Keratinocyte (primary cell): ENCODE measurements at regions not wholly inside any gene's neighbourhood (a gene's known extent, or its start where the extent isn't known, plus 50 kb on each side); places are given as distances from the start of the nearest gene placed in this dataset.

Experiments used
- DNase-seq: peaks from one replicate; pipeline ENCODE4 v3.0.0-alpha.2; 2011; ENCODE audit warnings: low read depth, missing footprints, low spot score
- FAIRE-seq: peaks from 2 replicates; lab custom pipeline; 2011; peaks lifted over from hg19 to GRCh38; lab: Jason Lieb, UNC
- H2AFZ ChIP-seq: 2 replicates; pipeline ENCODE4 v1.6.0; 2012; ENCODE audit warnings: low read length, control low read depth, inconsistent platforms; ENCODE audit not compliant: control insufficient read depth
- H3K27ac ChIP-seq: 2 replicates; pipeline ENCODE4 v1.5.1; 2011; ENCODE audit warnings: low read length; ENCODE audit not compliant: control insufficient read depth, insufficient read depth
- H3K27me3 ChIP-seq: 3 replicates; pipeline ENCODE4 v1.6.0; 2011; ENCODE audit warnings: low read length; ENCODE audit not compliant: control insufficient read depth, insufficient read depth; ENCODE audit errors: extremely low read depth
- H3K36me3 ChIP-seq, 2 experiments: 2 replicates in 1 of 2; 3 replicates in 1 of 2; pipeline ENCODE4 v1.5.1; 2011; ENCODE audit warnings: low read length in 2 of 2, mild to moderate bottlenecking in 1 of 2; ENCODE audit not compliant: control insufficient read depth in 2 of 2, insufficient read depth in 2 of 2; ENCODE audit errors: extremely low read depth in 1 of 2
- H3K4me1 ChIP-seq: 3 replicates; pipeline ENCODE4 v1.5.1; 2011; ENCODE audit warnings: low read length; ENCODE audit not compliant: control insufficient read depth, insufficient read depth; ENCODE audit errors: extremely low read depth
- H3K4me2 ChIP-seq: 3 replicates; pipeline ENCODE4 v1.6.0; 2011; ENCODE audit warnings: low read depth, low read length; ENCODE audit not compliant: control insufficient read depth, insufficient read depth; ENCODE audit errors: extremely low read depth
- H3K4me3 ChIP-seq, 3 experiments: fragments of 200-600 bp in 1 of 3; sonication (generic) in 1 of 3; 2 replicates in 2 of 3; 3 replicates in 1 of 3; pipeline ENCODE4 v1.5.1; 2011 to 2016; ENCODE audit warnings: low read length in 3 of 3, mild to moderate bottlenecking in 3 of 3, control low read depth in 2 of 3, inconsistent platforms in 1 of 3, low read depth in 1 of 3, mixed read lengths in 1 of 3, mixed run types in 1 of 3, moderate library complexity in 1 of 3; ENCODE audit not compliant: control insufficient read depth in 2 of 3, insufficient read depth in 2 of 3; ENCODE audit errors: extremely low read depth in 1 of 3
- H3K79me2 ChIP-seq: 2 replicates; pipeline ENCODE4 v1.6.0; 2012; ENCODE audit warnings: low read length; ENCODE audit not compliant: control insufficient read depth, insufficient read depth
- H3K9ac ChIP-seq: 3 replicates; pipeline ENCODE4 v1.6.0; 2011; ENCODE audit warnings: low read length; ENCODE audit not compliant: control insufficient read depth, insufficient read depth; ENCODE audit errors: extremely low read depth
- H3K9me1 ChIP-seq: 3 replicates; pipeline ENCODE4 v1.6.0; 2011; ENCODE audit warnings: low read length; ENCODE audit not compliant: control insufficient read depth, insufficient read depth; ENCODE audit errors: extremely low read depth
- H3K9me3 ChIP-seq: 2 replicates; pipeline ENCODE4 v1.5.1; 2012; ENCODE audit warnings: low read depth, low read length; ENCODE audit not compliant: control insufficient read depth
- H4K20me1 ChIP-seq: 3 replicates; pipeline ENCODE4 v1.6.0; 2011; ENCODE audit warnings: low read length; ENCODE audit not compliant: control insufficient read depth, insufficient read depth; ENCODE audit errors: extremely low read depth
- EZH2 ChIP-seq: IDR thresholded peaks from one replicate; pipeline ENCODE4 v1.6.1; 2012; ENCODE audit warnings: inconsistent platforms, mild to moderate bottlenecking, low read length, moderate library complexity
- dilution Hi-C: fragments of 300-500 bp; cut with MboI; formaldehyde crosslinking; loops from one replicate; pipeline ENCODE4 v1.7.0; 2020; ENCODE audit warnings: low sequenced_read_pairs; ENCODE audit not compliant: extremely low pct_ligation_motif_present
- TF ChIP-seq, protein P1 (sequence below), 3 experiments: IDR thresholded peaks in 1 of 3; conservative IDR thresholded peaks in 1 of 3; optimal IDR thresholded peaks in 1 of 3; 2 replicates in 2 of 3; 3 replicates in 1 of 3; pipeline versions ENCODE3 to v1.5.1; 2011; ENCODE audit warnings: low read length in 3 of 3, mild to moderate bottlenecking in 3 of 3, moderate library complexity in 2 of 3, control low read depth in 1 of 3, inconsistent platforms in 1 of 3; ENCODE audit not compliant: insufficient read depth in 2 of 3; ENCODE audit errors: extremely low read depth in 1 of 3

DNA sequence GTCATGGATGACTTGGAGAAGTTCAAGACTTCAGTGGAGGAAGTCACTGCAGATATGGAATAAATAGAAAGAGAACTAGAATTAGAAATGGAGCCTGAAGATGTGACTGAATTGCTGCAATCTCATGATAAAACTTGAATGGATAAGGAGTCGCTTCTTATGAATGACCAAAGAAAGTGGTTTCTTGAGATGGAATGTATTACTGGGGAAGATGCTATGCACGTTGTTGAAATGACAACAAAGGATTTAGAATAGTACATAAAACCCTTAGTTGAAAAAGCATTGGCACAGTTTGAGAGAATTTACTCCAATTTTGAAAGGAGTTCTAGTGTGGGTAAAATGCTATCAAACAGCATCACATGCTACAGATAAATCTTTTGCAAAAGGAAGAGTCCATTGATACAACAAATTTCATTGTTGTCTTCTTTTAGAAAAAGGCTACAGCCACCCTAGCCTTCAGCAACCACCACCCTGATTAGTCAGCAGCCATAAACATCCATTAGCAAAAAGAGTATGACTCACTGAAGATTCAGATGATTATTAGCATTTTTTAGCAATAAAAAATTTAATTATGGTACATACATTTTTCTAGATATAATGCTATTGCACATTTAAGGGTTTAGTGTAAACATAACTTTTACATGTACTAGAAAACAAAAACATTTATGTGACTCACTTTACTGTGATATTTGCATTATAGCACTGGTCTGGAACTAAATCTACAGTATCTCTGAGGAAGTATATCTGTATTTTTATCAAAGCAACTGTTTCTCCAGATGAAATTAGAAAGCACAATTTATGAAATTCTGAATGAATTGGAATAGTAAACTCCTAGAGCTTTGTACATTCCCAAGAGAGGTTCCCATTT, 110.5 kb upstream of the TACR1 start:
- H3K27me3 ChIP-seq: peaks cover 5% of the 10 kb centered on the region
- H3K4me3 ChIP-seq: no peak overlapping the region
- H3K4me2 ChIP-seq: no peak overlapping the region
- H3K9ac ChIP-seq: no peak overlapping the region
- no peak for FAIRE-seq
- H2AFZ ChIP-seq: no peak overlapping the region
- no peaks in the 10 kb centered on the region for H3K36me3 ChIP-seq
- TF ChIP-seq EZH2: no peak
- TF ChIP-seq, protein P1, sequence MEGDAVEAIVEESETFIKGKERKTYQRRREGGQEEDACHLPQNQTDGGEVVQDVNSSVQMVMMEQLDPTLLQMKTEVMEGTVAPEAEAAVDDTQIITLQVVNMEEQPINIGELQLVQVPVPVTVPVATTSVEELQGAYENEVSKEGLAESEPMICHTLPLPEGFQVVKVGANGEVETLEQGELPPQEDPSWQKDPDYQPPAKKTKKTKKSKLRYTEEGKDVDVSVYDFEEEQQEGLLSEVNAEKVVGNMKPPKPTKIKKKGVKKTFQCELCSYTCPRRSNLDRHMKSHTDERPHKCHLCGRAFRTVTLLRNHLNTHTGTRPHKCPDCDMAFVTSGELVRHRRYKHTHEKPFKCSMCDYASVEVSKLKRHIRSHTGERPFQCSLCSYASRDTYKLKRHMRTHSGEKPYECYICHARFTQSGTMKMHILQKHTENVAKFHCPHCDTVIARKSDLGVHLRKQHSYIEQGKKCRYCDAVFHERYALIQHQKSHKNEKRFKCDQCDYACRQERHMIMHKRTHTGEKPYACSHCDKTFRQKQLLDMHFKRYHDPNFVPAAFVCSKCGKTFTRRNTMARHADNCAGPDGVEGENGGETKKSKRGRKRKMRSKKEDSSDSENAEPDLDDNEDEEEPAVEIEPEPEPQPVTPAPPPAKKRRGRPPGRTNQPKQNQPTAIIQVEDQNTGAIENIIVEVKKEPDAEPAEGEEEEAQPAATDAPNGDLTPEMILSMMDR (optimal IDR thresholded peaks at IDR 0.05 in 1 of 3, IDR thresholded peaks at IDR 0.05 in 1 of 3, conservative IDR thresholded peaks at IDR 0.05 in 1 of 3; ENCODE audit: extremely low read depth in 1 of 3, insufficient read depth in 2 of 3, low read length in 3 of 3): no peak
- no peaks in the 10 kb centered on the region for H3K9me3 ChIP-seq
- H3K9me1 ChIP-seq: no peaks in the 10 kb centered on the region
- no peaks in the 10 kb centered on the region for H4K20me1 ChIP-seq
- peaks cover 9% of the 10 kb centered on the region for H3K4me1 ChIP-seq
- no peak overlapping the region for H3K27ac ChIP-seq
- DNase-seq: no peak
- dilution Hi-C loops: no loop called here
- H3K79me2 ChIP-seq: no peaks in the 10 kb centered on the region

DNA sequence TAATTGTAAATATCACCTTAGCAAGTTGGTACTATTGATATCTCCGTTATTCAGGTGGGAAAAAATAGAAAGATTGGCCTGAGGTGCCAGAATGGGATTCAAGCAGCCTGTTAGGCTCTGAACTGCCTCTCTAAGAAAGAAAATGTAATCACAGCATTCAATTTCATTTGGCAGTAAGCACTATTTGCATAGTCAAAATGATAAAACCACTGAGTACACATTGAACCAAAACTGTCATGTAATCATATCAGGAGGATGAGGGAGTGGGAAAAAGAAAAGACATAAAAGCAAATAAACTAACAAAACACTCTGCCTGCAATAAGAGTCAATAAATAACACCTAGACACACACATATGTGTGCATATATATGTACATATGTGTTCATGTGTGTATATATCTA, 103.9 kb upstream of the TACR1 start:
- Histone ChIP-seq H3K9me1 (no peaks in the 10 kb centered on the region), H3K9ac (no peak overlapping the region), H4K20me1 (no peaks in the 10 kb centered on the region), H3K4me1 (no peaks in the 10 kb centered on the region), H3K27me3 (no peaks in the 10 kb centered on the region), H3K79me2 (no peaks in the 10 kb centered on the region), H3K27ac (no peak overlapping the region), H2AFZ (no peak overlapping the region), H3K4me3 (no peak overlapping the region), H3K9me3 (no peaks in the 10 kb centered on the region), H3K36me3 (no peaks in the 10 kb centered on the region), H3K4me2 (no peak overlapping the region)
- no peak for TF ChIP-seq EZH2
- TF ChIP-seq, protein P1 (optimal IDR thresholded peaks at IDR 0.05 in 1 of 3, IDR thresholded peaks at IDR 0.05 in 1 of 3, conservative IDR thresholded peaks at IDR 0.05 in 1 of 3; ENCODE audit: extremely low read depth in 1 of 3, insufficient read depth in 2 of 3, low read length in 3 of 3): no peak
- FAIRE-seq (no peak), DNase-seq (no peak)
- dilution Hi-C loops: no loop called here
